GM21717 (cell line): ENCODE measurements at regions not wholly inside any gene's neighbourhood (a gene's known extent, or its start where the extent isn't known, plus 50 kb on each side); places are given as distances from the start of the nearest gene placed in this dataset.

Experiments
- ATAC-seq: cut with Tn5 transposase; IDR thresholded peaks from one replicate; pipeline ENCODE4 v1.9.1; 2021; ENCODE audit warnings: mild to moderate bottlenecking, moderate library complexity; ENCODE audit not compliant: unreplicated experiment

GRCh38 chrX:150163221-150163930 is 199.7 kb upstream of the MAMLD1 start:
- ATAC-seq, result no peak

GRCh38 chrX:150163956-150164726 is 199.0 kb upstream of the MAMLD1 start:
- ATAC-seq, result no peak

DNA sequence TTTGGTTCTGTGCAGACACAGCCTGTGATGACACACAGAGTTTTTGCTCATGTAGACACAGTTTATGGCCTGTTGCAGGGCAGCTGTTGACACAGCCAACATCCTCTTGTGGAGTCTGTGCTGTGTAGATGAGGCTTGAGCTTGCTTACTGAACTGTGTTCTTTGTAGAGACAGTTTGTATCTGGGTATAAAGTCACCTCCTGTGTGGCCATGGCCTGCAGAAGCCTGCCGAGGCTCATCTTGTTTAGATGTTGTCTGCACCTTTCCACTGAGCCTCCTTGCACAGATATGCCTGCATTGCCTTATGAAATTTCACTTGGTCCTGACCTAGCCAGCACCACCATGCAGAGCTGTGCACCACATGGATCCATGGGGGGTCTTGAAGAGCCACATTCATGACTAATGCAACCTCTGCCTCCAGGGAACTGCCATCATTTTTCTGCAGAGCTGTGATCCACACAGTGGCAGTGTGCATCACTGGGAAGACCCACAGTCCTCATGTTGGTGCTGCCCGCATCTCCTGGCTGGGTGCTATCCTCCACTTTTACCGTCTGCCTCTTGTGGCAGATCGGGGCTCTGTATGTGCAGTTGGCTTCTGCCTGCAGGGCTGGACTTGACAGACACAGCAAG is 198.0 kb upstream of the MAMLD1 start:
- no peak for ATAC-seq

GRCh38 chrX:150165776-150166610 is 197.1 kb upstream of the MAMLD1 start:
- ATAC-seq, result no peak

DNA sequence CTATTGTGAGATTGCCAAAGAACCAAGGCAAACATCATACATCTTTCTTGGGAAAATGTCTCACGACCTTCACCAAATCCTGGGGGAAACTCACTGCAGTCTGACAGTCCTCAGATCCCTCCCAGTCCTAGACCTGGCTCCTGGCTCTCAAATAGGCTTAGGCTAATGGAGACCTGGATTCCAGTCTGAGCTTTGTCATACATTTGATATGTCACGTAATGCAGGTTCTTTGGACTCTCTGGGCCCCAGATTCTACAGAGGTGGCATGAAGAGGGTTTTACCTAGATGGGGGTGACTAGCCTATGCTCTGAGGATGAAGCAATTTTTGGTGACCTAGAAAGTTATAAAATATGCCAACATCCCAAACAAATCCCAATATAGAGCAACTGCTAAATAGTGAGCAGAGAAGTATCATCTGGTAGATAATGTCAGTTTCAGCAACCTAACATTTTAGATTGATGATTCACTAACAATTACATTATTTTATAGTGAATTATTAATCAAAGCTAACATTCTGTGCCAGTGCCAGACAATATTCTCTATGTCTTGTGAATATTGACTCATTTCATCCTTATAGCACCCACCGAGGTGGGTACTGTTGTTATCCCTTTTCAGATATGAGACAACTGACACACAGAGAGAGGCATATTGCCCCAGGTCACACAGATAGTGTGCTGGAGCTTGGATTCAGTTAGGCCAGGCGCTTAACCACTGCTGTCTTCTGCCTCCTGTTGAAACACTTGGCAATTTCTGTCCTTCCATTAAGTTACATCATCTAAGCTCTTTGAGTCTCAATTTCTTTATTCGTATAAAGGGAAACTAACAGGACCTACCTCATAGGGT is 195.4 kb upstream of the MAMLD1 start:
- ATAC-seq, result no peak

GRCh38 chrX:150182161-150182560 is 181.0 kb upstream of the MAMLD1 start:
- no peak for ATAC-seq

- no peak for ATAC-seq
Measured at GRCh38 chrX:150184491-150184890, 178.6 kb upstream of the MAMLD1 start.

DNA sequence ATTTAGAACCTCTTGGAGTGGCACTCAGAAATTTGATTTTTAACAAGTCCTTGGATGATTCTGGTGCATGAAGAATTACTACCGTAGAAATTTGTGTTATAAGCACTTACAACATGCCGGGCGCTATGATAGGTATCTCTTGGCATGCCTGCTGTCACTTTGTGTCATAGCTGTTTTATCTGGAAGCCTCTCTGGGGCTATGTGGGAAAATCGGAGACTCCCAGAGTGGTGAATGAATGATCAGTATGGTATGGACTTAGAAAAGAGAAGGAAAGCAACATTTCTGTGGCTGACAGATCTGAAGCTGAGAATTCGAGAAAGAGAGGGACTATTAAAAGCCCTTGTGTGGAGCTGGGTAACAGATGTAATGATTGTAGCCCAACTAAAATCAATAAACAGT is 177.4 kb upstream of the MAMLD1 start:
- ATAC-seq, result no peak

- ATAC-seq, result no peak
Measured at GRCh38 chrX:150192816-150193215, 170.3 kb upstream of the MAMLD1 start.

DNA sequence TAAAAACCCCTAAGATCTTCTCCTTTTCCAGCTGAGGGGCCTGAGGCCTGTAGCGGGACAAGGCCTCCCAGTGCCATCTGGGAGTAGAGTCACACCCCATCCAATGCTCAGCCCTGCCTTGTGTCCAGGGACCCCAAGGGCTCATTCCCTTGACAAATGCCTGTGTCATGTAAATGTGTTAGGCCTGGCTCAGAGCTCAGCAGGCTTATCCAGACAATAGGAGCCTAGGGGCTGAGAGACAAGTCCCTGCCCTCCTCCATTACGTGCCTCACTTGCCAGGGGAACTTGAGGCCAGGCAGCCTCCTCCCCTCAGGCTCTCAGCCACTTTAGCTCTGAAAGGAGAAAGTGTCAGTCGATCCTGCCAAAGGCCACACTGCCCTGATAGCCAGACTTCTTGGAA is 166.8 kb upstream of the MAMLD1 start:
- ATAC-seq, result no peak

GRCh38 chrX:150197388-150197787 is 165.7 kb upstream of the MAMLD1 start:
- no peak for ATAC-seq

- ATAC-seq, result no peak
Measured at GRCh38 chrX:150198776-150199175, 164.3 kb upstream of the MAMLD1 start.

GRCh38 chrX:150199181-150199580 is 163.9 kb upstream of the MAMLD1 start:
- ATAC-seq, result no peak

- no peak for ATAC-seq
Measured at GRCh38 chrX:150199803-150200202, 163.3 kb upstream of the MAMLD1 start.

- ATAC-seq, result no peak
Measured at GRCh38 chrX:150200361-150200760, 162.8 kb upstream of the MAMLD1 start.

DNA sequence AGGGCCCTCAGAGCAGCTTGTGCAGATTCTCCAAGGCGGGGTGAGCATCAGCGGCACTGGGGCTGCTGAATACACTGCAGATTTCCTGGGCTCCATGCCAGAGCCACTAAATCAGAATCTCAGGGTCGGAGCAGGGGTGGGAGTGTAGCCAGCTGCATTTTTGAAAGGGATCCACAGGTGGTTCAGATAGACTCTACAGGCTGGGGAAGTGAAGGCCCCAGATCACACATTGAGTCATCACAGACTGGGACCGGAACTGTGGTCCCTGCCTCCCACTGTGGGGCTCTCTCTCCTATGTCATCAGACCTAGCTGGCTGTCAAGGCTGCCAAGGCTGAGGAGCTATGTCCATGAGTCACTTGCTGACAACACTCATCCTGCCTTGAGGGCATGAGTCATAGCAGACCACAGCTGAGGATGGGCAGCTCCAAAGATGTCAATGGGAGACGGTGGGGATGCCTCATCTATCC is 162.3 kb upstream of the MAMLD1 start:
- ATAC-seq, result peak; percentile 99

DNA sequence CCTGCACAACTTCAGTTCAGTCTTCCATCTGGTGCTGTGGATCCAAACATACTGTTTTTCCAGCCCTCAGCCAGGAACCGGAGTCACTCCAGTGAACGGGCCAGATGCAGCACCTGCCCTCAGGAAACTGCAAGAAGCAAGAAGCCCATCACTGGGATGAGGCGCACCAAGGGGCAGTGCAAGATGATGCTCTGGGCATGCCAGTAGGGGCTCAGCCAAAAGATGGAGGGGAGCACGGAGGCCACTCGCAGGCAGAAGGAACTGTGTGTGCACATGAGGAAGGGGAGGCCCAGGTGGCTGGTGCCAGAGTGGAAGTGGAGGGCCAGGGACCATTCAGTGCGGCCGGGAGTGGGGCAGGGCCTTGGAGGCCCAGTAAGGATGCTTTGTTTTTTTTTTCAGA is 161.7 kb upstream of the MAMLD1 start:
- no peak for ATAC-seq

- ATAC-seq, result no peak
Measured at GRCh38 chrX:150201841-150202240, 161.3 kb upstream of the MAMLD1 start.

- ATAC-seq, result no peak
Measured at GRCh38 chrX:150202641-150203247, 160.4 kb upstream of the MAMLD1 start.

- ATAC-seq, result no peak
Measured at GRCh38 chrX:150203248-150203645, 159.9 kb upstream of the MAMLD1 start.
